Eye (tissue), 1 donor: ENCODE measurements at regions not wholly inside any gene's neighbourhood (a gene's known extent, or its start where the extent isn't known, plus 50 kb on each side); places are given as distances from the start of the nearest gene placed in this dataset.

Experiments
- DNase-seq: peaks from one replicate; pipeline ENCODE4 v3.0.0-alpha.2; 2015

DNA sequence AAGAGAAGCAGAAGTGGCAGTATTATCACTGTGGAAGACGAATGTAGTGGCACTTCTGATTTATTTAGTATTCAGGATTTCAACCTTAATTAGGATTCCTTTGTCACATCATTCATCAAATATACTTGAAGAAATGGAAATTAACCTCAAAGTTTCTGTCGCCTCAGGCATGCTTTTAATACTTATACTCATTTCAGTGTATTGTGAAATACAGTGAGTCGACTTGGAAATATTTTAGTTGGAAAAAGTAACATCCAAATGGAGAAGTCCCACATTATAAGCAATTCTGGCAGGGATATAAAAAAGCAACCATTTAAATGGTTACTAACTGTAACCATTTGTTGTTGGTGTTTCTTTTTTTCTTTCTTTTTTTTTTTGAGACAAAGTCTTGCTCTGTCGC, 648.8 kb downstream of the ARL4A start:
- DNase-seq: no peak

- DNase-seq: no peak
Observed at GRCh38 chr7:13352677-13353076, 636.8 kb downstream of the ETV1 start.

GRCh38 chr7:13359656-13360055, 629.8 kb downstream of the ETV1 start:
- no peak for DNase-seq

- no peak for DNase-seq
Observed at GRCh38 chr7:13386741-13387140, 602.7 kb downstream of the ETV1 start.

DNA sequence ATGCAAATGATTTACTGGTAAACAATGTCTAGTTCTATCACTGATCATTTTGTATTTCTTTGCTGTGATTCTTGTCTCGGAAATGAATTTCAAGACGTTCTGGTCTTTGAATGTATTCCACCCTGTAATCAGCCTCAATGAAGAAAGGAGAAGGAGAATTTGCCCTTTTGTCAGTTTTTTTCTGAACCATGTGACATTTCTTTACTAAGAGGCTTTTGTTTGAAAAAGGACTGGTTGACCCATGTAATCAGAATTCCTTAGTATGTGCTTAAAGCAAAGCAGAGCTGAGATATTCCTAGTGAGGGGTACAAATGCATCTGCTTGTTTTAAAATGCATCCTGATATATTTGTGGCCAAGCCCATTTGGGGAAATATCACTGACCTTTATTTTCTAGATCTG, 581.6 kb downstream of the ETV1 start:
- no peak for DNase-seq

GRCh38 chr7:13411151-13411550, 578.3 kb downstream of the ETV1 start:
- DNase-seq: no peak

- peak; percentile 18 for DNase-seq
Observed at GRCh38 chr7:13411636-13412035, 577.8 kb downstream of the ETV1 start.

- no peak for DNase-seq
Observed at GRCh38 chr7:13414181-13414580, 575.3 kb downstream of the ETV1 start.

DNA sequence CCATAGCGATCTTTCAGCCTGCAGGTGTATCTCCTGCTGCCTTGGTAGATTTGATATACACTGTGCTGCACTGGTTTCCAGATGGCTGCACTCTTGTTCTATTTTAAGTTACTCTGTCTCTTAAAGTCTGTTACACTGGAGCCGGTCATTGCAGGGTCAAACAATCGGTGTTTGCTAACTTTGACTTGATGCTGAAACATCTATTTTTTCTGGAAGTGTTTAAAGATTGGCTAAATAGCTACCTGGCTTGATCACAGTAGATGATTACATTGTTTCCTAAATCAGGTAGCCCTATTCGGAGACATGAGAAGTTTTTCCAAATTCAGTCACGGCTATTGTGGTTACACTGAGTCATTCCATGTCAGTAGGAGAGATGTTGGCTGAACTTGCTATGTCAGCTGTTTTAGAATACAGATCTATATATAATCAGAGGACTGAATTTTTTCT, 574.8 kb downstream of the ETV1 start:
- no peak for DNase-seq

GRCh38 chr7:13416071-13416470, 573.4 kb downstream of the ETV1 start:
- DNase-seq: no peak

DNA sequence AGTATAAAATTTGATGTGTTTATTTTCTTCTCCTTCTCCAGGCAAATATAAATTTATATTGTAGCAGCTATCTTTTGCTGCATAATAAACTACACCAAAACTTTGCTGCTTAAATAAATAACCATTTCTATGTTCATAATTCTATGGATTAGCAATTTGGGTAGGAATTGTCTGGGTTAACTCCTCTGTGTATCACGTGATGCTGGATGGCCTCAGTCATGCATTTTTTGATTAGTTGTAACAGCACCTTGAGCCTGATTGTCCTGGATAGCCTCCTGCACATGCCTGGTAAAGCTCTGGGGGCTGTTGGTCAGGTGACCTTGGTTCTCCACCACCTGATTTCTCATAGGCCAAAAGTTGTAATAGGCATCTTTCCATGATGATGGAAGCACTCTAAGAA, 572.9 kb downstream of the ETV1 start:
- DNase-seq: no peak

- DNase-seq: no peak
Observed at GRCh38 chr7:13420726-13421125, 568.7 kb downstream of the ETV1 start.

GRCh38 chr7:13421776-13422175, 567.7 kb downstream of the ETV1 start:
- DNase-seq: peak; percentile 75

DNA sequence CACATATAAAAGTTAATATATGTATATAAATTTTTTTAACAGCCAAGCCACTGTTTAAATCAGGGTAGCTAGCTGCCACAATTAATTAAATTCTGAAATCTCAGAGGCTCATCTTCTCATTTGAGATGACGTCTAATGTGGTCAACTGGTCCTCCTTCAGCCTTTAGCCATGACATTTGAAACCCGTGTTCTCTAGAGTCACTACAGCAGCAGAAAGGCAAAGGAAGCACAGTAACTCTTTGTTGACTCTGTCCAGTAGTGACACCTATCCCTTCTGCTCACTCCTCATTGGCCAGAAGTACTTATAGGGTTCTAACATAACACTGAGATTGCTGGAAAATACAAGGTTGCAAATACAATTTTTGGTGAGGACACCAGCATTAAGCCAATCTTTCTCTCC, 555.5 kb downstream of the ETV1 start:
- DNase-seq: no peak

GRCh38 chr7:13442226-13442625, 547.2 kb downstream of the ETV1 start:
- DNase-seq: no peak

DNA sequence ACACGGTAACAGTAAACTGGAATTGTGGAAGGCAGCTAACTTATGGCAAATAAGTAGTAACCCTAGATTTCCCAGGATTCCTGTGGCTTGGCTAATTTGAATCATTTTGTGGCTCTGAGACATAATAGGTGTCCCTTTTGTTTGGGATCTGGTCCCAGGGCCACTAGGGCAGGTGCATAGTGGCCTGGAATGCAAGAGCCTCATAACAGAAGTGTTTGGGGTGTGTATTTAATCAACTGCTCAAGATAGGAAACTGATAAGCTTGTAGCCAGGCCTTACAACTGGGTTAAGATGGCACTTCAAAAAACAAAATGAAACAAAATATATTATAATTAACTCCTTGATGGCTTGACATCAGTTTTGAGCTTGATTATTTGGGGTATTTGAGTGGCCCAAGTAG, 541.8 kb downstream of the ETV1 start:
- DNase-seq: no peak

GRCh38 chr7:13448243-13448642, 541.2 kb downstream of the ETV1 start:
- no peak for DNase-seq

DNA sequence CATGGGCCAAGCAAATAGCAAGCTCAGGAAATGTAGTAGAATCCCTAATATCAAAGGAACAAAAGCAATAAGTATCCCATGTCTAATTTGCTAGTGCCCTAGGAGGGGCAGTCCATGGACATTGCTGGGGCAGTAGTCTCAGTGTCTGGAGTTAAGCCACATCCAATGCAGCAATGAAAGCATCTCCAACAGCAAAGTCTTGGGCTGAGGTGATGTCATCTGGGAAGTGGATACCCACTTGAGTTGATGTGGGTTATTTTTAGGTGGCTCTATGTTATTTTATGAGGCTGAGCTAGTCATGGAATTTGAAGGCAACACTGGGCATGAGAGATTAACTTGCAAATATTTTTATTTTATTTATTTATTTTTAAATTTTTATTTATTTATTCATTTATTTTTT, 540.0 kb downstream of the ETV1 start:
- no peak for DNase-seq

DNA sequence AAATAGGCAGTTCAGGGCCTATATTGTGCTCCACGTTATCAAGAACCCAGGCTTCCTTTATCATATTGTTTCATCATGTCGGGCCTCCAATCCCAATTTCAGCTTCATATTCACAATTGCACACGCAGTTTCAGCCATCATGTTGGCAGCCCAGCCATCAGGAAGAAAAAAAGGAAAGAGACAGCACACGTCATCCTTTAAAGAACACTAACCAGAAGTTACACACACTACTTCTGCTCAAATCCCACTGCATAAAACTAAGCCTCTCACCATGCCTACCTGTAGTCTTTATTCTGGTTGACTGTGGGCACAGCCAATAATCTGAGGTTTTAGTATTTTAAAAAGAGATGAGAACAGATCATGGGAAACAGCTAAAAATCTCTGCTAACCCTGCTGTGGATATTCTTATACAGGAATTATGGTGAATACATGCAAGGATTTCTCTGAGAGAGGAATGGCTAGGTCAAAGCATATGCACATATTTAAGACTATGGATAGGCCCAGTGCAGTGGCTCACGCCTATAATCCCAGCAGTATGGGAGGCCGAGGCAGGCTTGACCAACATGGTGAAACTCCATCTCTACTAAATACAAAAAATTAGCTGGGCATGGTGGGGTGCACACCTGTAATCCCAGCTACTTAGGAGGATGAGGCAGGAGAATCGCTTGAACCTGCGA, 534.4 kb downstream of the ETV1 start:
- DNase-seq: no peak

DNA sequence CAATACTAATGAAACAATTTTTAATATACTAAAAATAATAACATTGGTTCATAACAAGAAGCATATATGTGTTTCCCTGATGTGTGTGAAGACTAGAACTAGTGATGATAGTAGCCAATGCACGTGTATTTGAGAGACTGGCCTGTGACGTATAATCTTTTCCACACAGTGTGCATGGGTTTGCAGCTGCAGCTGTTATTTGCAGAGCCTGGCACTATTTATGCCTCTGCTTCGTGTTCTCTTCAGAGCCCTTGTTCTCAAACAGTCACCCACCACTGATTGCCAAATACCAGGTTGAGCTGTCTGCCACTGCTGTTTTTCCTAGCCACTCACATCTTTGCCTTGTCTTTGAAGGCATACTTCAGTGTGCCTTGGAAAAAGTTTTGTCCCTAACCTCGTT, 531.7 kb downstream of the ETV1 start:
- no peak for DNase-seq

- peak; percentile 77 for DNase-seq
Observed at GRCh38 chr7:13466874-13467547, 522.5 kb downstream of the ETV1 start.

- DNase-seq: no peak
Observed at GRCh38 chr7:13476881-13477444, 512.5 kb downstream of the ETV1 start.

- DNase-seq: no peak
Observed at GRCh38 chr7:13489386-13489785, 500.1 kb downstream of the ETV1 start.

GRCh38 chr7:13496976-13497375, 492.5 kb downstream of the ETV1 start:
- no peak for DNase-seq

DNA sequence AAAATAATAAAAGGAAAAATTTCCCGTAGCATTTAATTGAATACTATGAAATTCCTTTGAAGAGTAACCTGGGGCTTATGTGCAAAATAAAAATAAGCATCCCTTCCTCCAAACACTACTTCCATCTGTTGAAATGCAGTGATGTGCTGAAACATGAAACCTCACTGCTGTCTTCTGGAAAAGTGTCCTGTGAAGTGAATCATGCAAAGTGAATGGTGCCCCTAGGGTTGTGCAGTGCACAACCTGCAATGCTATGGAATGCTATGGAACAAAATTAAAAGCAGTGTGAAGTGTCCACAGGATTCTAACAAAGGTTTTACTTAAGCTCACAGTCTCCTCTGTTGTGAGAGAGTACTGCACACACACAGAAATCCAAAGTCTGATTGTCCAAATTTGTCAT, 480.9 kb downstream of the ETV1 start:
- peak; percentile 21 for DNase-seq
